ENCODE measurements at regions not wholly inside any gene's neighbourhood (a gene's known extent, or its start where the extent isn't known, plus 50 kb on each side); places are given as distances from the start of the nearest gene placed in this dataset.

GRCh38 chr7:52980129-52980528 is 55.3 kb upstream of the POM121L12 start:
- Histone ChIP-seq H3K27me3 (replicated peaks in 2 of 5; ENCODE audit: control insufficient read depth in 4 of 5, insufficient read depth in 5 of 5, low read length in 4 of 5) (no peaks in the 10 kb centered on the region), H3K27ac (ENCODE audit: insufficient read depth in 1 of 2, low read depth in 1 of 2, low read length in 2 of 2, poor library complexity in 1 of 2, severe bottlenecking in 2 of 2) (no peak overlapping the region), H3K4me1 (ENCODE audit: control extremely low read depth in 1 of 4, control insufficient read depth in 4 of 4, insufficient read depth in 4 of 4, low read length in 3 of 4) (no peaks in the 10 kb centered on the region), H3K9me3 (ENCODE audit: control extremely low read depth in 1 of 5, control insufficient read depth in 4 of 5, insufficient read depth in 2 of 5, low read depth in 1 of 5, low read length in 4 of 5) (peaks cover 0 to 7% (median 1%) of the 10 kb centered on the region in 5 experiments), H3K36me3 (ENCODE audit: control insufficient read depth in 4 of 4, insufficient read depth in 4 of 4, low read length in 3 of 4) (no peaks in the 10 kb centered on the region), H3K4me3 (ENCODE audit: control insufficient read depth in 1 of 7, extremely low read depth in 1 of 7, insufficient read depth in 4 of 7, low read depth in 2 of 7, low read length in 6 of 7) (no peak overlapping the region)
- DNase-seq, result no peak
- ChIA-PET CTCF (no interaction called here), POLR2A (no interaction called here)

- no peaks in the 10 kb centered on the region for H3K9me3 ChIP-seq (ENCODE audit: control extremely low read depth in 1 of 5, control insufficient read depth in 4 of 5, insufficient read depth in 2 of 5, low read depth in 1 of 5, low read length in 4 of 5)
- DNase-seq, result no peak
- POLR2A ChIA-PET, result no interaction called here
- CTCF ChIA-PET, result no interaction called here
- H3K27ac ChIP-seq (ENCODE audit: insufficient read depth in 1 of 2, low read depth in 1 of 2, low read length in 2 of 2, poor library complexity in 1 of 2, severe bottlenecking in 2 of 2), result no peak overlapping the region
- no peak overlapping the region for H3K4me3 ChIP-seq (ENCODE audit: control insufficient read depth in 1 of 7, extremely low read depth in 1 of 7, insufficient read depth in 4 of 7, low read depth in 2 of 7, low read length in 6 of 7)
- H3K27me3 ChIP-seq (replicated peaks in 2 of 5; ENCODE audit: control insufficient read depth in 4 of 5, insufficient read depth in 5 of 5, low read length in 4 of 5), result no peaks in the 10 kb centered on the region
- H3K36me3 ChIP-seq (ENCODE audit: control insufficient read depth in 4 of 4, insufficient read depth in 4 of 4, low read length in 3 of 4), result no peaks in the 10 kb centered on the region
- H3K4me1 ChIP-seq (ENCODE audit: control extremely low read depth in 1 of 4, control insufficient read depth in 4 of 4, insufficient read depth in 4 of 4, low read length in 3 of 4), result no peaks in the 10 kb centered on the region
Observed at GRCh38 chr7:52973126-52973525, 62.3 kb upstream of the POM121L12 start.

GRCh38 chr7:52962402-52963076 is 72.9 kb upstream of the POM121L12 start:
- no peaks in the 10 kb centered on the region for H3K4me1 ChIP-seq (ENCODE audit: control extremely low read depth in 1 of 4, control insufficient read depth in 4 of 4, insufficient read depth in 4 of 4, low read length in 3 of 4)
- no peak overlapping the region for H3K4me3 ChIP-seq (ENCODE audit: control insufficient read depth in 1 of 7, extremely low read depth in 1 of 7, insufficient read depth in 4 of 7, low read depth in 2 of 7, low read length in 6 of 7)
- no peaks in the 10 kb centered on the region for H3K36me3 ChIP-seq (ENCODE audit: control insufficient read depth in 4 of 4, insufficient read depth in 4 of 4, low read length in 3 of 4)
- 72% methylated on average over 3 of the region's 7 CpGs for WGBS (ENCODE audit: insufficient coverage)
- POLR2A ChIA-PET, result no interaction called here
- H3K9me3 ChIP-seq (ENCODE audit: control extremely low read depth in 1 of 5, control insufficient read depth in 4 of 5, insufficient read depth in 2 of 5, low read depth in 1 of 5, low read length in 4 of 5), result no peaks in the 10 kb centered on the region
- no peak for DNase-seq
- CTCF ChIA-PET, result no interaction called here
- no peak overlapping the region for H3K27ac ChIP-seq (ENCODE audit: insufficient read depth in 1 of 2, low read depth in 1 of 2, low read length in 2 of 2, poor library complexity in 1 of 2, severe bottlenecking in 2 of 2)
- no peaks in the 10 kb centered on the region for H3K27me3 ChIP-seq (replicated peaks in 2 of 5; ENCODE audit: control insufficient read depth in 4 of 5, insufficient read depth in 5 of 5, low read length in 4 of 5)

- no peak overlapping the region for H3K27ac ChIP-seq (ENCODE audit: insufficient read depth in 1 of 2, low read depth in 1 of 2, low read length in 2 of 2, poor library complexity in 1 of 2, severe bottlenecking in 2 of 2)
- POLR2A ChIA-PET, result no interaction called here
- H3K4me1 ChIP-seq (ENCODE audit: control extremely low read depth in 1 of 4, control insufficient read depth in 4 of 4, insufficient read depth in 4 of 4, low read length in 3 of 4), result no peaks in the 10 kb centered on the region
- H3K36me3 ChIP-seq (ENCODE audit: control insufficient read depth in 4 of 4, insufficient read depth in 4 of 4, low read length in 3 of 4), result no peaks in the 10 kb centered on the region
- no peaks in the 10 kb centered on the region for H3K27me3 ChIP-seq (replicated peaks in 2 of 5; ENCODE audit: control insufficient read depth in 4 of 5, insufficient read depth in 5 of 5, low read length in 4 of 5)
- WGBS (ENCODE audit: insufficient coverage), result 89% methylated on average over 1 of the region's 1 CpG
- DNase-seq, result no peak
- H3K4me3 ChIP-seq (ENCODE audit: control insufficient read depth in 1 of 7, extremely low read depth in 1 of 7, insufficient read depth in 4 of 7, low read depth in 2 of 7, low read length in 6 of 7), result no peak overlapping the region
- CTCF ChIA-PET, result no interaction called here
- H3K9me3 ChIP-seq (ENCODE audit: control extremely low read depth in 1 of 5, control insufficient read depth in 4 of 5, insufficient read depth in 2 of 5, low read depth in 1 of 5, low read length in 4 of 5), result no peaks in the 10 kb centered on the region
Observed at GRCh38 chr7:52961084-52961483, 74.3 kb upstream of the POM121L12 start.

GRCh38 chr7:52959878-52960660 is 75.4 kb upstream of the POM121L12 start:
- CTCF ChIA-PET, result no interaction called here
- H3K9me3 ChIP-seq (ENCODE audit: control extremely low read depth in 1 of 5, control insufficient read depth in 4 of 5, insufficient read depth in 2 of 5, low read depth in 1 of 5, low read length in 4 of 5), result no peaks in the 10 kb centered on the region
- H3K27ac ChIP-seq (ENCODE audit: insufficient read depth in 1 of 2, low read depth in 1 of 2, low read length in 2 of 2, poor library complexity in 1 of 2, severe bottlenecking in 2 of 2), result no peak overlapping the region
- no peaks in the 10 kb centered on the region for H3K4me1 ChIP-seq (ENCODE audit: control extremely low read depth in 1 of 4, control insufficient read depth in 4 of 4, insufficient read depth in 4 of 4, low read length in 3 of 4)
- no peaks in the 10 kb centered on the region for H3K27me3 ChIP-seq (replicated peaks in 2 of 5; ENCODE audit: control insufficient read depth in 4 of 5, insufficient read depth in 5 of 5, low read length in 4 of 5)
- DNase-seq, result no peak
- WGBS (ENCODE audit: insufficient coverage), result 80% methylated on average over 1 of the region's 4 CpGs
- POLR2A ChIA-PET, result no interaction called here
- H3K36me3 ChIP-seq (ENCODE audit: control insufficient read depth in 4 of 4, insufficient read depth in 4 of 4, low read length in 3 of 4), result no peaks in the 10 kb centered on the region
- no peak overlapping the region for H3K4me3 ChIP-seq (ENCODE audit: control insufficient read depth in 1 of 7, extremely low read depth in 1 of 7, insufficient read depth in 4 of 7, low read depth in 2 of 7, low read length in 6 of 7)

- DNase-seq, result no peak
Observed at GRCh38 chr7:52959336-52959735, 76.1 kb upstream of the POM121L12 start.

GRCh38 chr7:52958621-52959140 is 76.8 kb upstream of the POM121L12 start:
- no peaks in the 10 kb centered on the region for H3K36me3 ChIP-seq (ENCODE audit: control insufficient read depth in 4 of 4, insufficient read depth in 4 of 4, low read length in 3 of 4)
- 100% methylated on average over 2 of the region's 4 CpGs for WGBS (ENCODE audit: insufficient coverage)
- H3K9me3 ChIP-seq (ENCODE audit: control extremely low read depth in 1 of 5, control insufficient read depth in 4 of 5, insufficient read depth in 2 of 5, low read depth in 1 of 5, low read length in 4 of 5), result no peaks in the 10 kb centered on the region
- H3K4me3 ChIP-seq (ENCODE audit: control insufficient read depth in 1 of 7, extremely low read depth in 1 of 7, insufficient read depth in 4 of 7, low read depth in 2 of 7, low read length in 6 of 7), result no peak overlapping the region
- H3K27me3 ChIP-seq (replicated peaks in 2 of 5; ENCODE audit: control insufficient read depth in 4 of 5, insufficient read depth in 5 of 5, low read length in 4 of 5), result no peaks in the 10 kb centered on the region
- POLR2A ChIA-PET, result no interaction called here
- CTCF ChIA-PET, result no interaction called here
- no peak overlapping the region for H3K27ac ChIP-seq (ENCODE audit: insufficient read depth in 1 of 2, low read depth in 1 of 2, low read length in 2 of 2, poor library complexity in 1 of 2, severe bottlenecking in 2 of 2)
- no peak for DNase-seq
- no peaks in the 10 kb centered on the region for H3K4me1 ChIP-seq (ENCODE audit: control extremely low read depth in 1 of 4, control insufficient read depth in 4 of 4, insufficient read depth in 4 of 4, low read length in 3 of 4)

More at GRCh38 chr7:52959336-52959735, 76.1 kb upstream of the POM121L12 start:
- Histone ChIP-seq H3K9me3 (ENCODE audit: control extremely low read depth in 1 of 5, control insufficient read depth in 4 of 5, insufficient read depth in 2 of 5, low read depth in 1 of 5, low read length in 4 of 5) (no peaks in the 10 kb centered on the region), H3K27me3 (replicated peaks in 2 of 5; ENCODE audit: control insufficient read depth in 4 of 5, insufficient read depth in 5 of 5, low read length in 4 of 5) (no peaks in the 10 kb centered on the region), H3K4me1 (ENCODE audit: control extremely low read depth in 1 of 4, control insufficient read depth in 4 of 4, insufficient read depth in 4 of 4, low read length in 3 of 4) (no peaks in the 10 kb centered on the region), H3K36me3 (ENCODE audit: control insufficient read depth in 4 of 4, insufficient read depth in 4 of 4, low read length in 3 of 4) (no peaks in the 10 kb centered on the region), H3K27ac (ENCODE audit: insufficient read depth in 1 of 2, low read depth in 1 of 2, low read length in 2 of 2, poor library complexity in 1 of 2, severe bottlenecking in 2 of 2) (no peak overlapping the region), H3K4me3 (ENCODE audit: control insufficient read depth in 1 of 7, extremely low read depth in 1 of 7, insufficient read depth in 4 of 7, low read depth in 2 of 7, low read length in 6 of 7) (no peak overlapping the region)
- 100% methylated on average over 1 of the region's 1 CpG for WGBS (ENCODE audit: insufficient coverage)
- ChIA-PET POLR2A (no interaction called here), CTCF (no interaction called here)
